ENCODE measurements at regions not wholly inside any gene's neighbourhood (a gene's known extent, or its start where the extent isn't known, plus 50 kb on each side); places are given as distances from the start of the nearest gene placed in this dataset.

- no peak for TF ChIP-seq CTCF (conservative IDR thresholded peaks at IDR 0.05; ENCODE audit: low read depth in 2 of 2)
- TF ChIP-seq ETS1 (IDR thresholded peaks at IDR 0.05): no peak
- no peak for TF ChIP-seq POLR2AphosphoS5 (IDR thresholded peaks at IDR 0.05; ENCODE audit: low read depth)
Measured at GRCh38 chr11:19557185-19557584, 155.5 kb upstream of the NAV2 start.
